GM18868 (cell line): ENCODE measurements at regions not wholly inside any gene's neighbourhood (a gene's known extent, or its start where the extent isn't known, plus 50 kb on each side); places are given as distances from the start of the nearest gene placed in this dataset.
"Not testable (repeated sequence)": the region's sequence is repeated elsewhere in the genome, so short reads cannot be mapped to it uniquely, and the experiment has no call there.

Source experiments
- ATAC-seq: cut with Tn5 transposase; IDR thresholded peaks from one replicate; pipeline ENCODE4 v1.9.1; 2021; ENCODE audit warnings: mild to moderate bottlenecking, moderate library complexity; ENCODE audit not compliant: unreplicated experiment

DNA sequence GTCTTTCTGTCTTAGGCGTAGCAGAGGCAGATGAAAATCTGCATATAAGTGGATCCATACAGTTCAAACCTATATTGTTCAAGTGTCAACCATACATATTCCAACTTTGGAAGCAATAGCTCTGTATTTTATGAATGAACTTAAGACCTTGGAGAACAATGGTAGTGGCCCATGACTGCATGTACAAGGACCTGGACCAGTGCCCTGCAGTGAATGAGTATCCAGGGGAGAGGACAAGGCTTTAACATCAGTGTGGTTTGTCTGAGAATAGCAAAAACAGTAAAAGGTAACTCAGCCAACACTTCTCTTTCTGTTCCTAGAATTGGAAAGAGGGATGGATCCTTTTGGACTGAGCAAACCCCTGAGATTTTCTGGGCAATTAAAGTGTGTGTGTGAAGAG lies 230.8 kb upstream of the LINC00305 start:
- peak; percentile 12 for ATAC-seq

DNA sequence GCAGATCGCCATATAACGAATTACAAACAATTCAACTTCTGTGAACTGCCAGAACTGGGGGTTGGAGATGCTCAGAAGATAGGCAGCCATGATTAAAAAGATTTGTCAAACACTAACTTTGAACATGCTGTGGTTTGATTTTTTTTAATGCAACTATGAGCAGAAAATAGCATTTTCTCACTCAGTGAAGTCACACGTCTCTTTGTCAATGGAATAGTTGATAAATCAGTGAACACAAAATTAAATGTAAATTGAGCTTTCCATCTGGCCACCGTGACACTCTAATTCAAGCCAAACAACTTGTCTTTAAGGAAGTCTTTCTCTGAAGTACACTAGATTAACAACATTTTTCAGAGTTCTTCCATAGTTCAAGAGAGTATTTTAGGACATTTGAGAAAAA lies 228.6 kb upstream of the LINC00305 start:
- ATAC-seq = no peak

DNA sequence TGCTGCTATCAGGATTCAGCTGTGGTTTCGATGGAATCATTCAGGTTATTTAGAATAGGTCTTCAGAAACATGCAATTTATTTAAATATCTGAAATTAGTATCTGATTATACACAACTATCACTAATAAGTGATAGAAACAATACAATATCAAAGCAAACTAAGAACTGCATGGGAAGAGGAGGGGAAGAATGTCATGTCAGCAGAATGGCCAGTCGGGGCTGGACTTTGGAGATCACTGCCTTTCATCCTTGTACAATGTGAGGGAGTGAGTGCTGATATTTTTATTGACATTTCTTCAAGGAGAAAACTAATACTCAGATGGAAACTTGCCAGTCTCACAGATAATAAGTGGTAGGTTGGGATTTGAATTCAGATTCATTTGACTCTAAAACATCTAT lies 224.0 kb upstream of the LINC00305 start:
- no peak for ATAC-seq

DNA sequence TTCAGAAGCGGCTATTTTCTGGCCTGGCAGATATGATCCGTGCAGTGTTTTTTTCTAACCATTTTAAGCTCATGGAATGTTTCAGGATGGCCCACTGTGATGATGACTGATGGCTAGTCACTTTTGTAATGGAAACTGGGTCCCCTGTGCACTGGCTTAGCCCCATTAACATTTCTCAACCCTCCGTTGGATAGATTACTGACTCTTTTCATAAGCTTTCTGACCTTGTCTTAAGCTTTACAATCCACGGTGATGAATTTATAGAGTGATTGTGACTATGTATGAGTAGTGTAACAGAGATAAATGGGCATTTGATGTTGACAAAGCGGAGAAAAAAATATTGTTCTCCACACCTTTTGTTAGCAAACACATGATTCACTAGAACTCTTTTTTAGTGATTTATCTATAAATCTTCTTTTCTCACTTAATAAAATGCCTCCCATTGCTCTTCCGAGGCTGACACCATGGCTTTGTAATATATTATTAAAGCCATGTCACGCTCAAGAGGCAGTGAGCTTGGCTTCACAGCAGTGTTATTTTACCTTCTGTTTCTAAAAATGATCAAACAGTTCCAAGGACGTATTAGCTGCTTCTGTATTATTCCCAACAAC lies 221.0 kb upstream of the LINC00305 start:
- ATAC-seq = not testable (repeated sequence)

DNA sequence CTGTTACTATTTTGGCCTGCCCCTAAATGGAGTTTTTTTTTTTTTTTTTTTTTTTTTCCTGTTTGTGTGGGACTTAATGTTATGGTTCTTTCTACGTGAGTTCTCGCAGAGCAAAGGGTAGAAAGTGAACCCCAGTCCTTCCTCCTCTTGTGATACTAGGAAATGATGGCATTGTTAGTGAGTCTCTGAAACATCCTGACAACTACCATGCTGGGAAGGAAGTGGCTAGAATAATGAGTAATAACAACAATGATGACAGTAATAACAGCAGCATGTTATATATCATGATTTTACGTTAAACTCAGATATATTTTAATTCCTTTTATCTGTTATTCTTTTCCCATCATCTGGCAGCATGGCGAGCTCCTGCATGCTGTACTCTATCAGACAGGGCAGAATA lies 216.2 kb upstream of the LINC00305 start:
- no peak for ATAC-seq

DNA sequence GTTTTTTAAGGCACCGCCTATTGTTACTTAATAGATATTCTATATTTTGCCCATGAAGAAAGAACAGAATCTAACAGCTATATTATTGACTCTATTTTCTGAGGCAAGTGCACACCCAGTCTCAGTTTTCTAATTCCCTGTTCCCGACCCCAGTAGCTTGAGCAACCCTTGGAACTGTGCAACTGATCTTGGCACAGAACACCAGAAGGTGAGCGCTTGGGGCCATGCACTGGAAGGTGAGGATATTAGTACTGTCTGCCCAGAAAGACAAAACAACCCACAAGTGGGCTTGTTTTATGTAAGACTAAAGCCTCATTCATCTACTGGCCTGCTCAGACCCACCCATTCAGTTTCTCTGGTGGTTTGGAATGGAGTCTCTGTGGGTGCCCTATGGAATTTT lies 188.8 kb upstream of the LINC00305 start:
- ATAC-seq = no peak

DNA sequence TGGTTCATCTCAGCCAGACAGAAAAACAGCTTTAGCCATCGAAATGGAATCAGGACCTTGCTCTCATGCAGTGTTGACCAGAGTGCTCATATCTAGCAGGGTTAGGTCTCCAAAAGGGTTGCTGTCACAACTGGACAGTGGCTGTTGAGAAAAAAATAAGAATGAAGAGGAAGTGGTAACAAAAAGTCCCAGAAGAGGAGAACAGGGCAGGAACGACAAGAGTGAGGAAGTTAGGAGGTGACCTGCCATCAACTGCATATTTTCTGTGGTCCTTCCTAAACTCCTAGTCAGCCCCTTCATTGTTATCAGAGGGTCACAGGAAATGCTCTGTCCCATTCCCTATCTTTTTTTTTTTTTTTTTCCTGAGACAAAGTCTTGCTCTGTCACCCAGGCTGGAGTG lies 188.1 kb upstream of the LINC00305 start:
- no peak for ATAC-seq

DNA sequence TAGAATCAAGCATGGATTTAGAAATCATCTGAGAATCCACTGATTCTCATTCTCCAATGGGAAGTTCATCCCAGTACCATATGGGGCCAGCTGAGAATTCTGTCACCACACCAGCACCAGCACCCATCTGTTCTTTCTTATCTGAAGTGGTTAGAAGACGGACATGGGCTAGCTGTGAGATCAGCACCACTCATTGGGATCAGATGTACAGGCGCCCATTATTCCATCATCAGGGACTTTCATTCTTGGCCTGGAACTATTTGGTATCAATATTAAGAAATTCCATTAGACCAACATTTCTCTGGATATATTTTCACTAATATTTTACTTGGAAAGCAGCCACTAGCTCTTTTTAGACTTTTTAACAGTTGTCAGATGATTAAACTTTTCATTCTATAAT lies 185.9 kb upstream of the LINC00305 start:
- ATAC-seq = no peak

DNA sequence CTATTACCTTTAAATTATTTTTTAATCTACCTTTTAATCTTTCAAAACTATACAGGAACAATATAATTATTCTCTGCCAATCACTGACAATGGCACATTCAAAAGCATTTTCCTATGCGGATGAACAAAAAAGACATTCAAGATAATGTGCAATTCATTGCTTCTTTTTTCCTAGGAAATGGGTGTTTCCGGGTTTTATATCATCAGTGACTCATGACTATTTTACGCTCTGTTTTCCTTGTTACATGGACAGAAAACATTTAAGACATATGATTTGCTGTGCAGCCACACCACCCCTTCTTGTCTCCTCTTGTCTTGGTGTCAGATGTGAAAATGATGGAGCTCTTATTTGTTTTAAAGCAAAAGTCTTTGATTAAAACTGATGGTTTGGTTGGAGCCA lies 184.7 kb upstream of the LINC00305 start:
- ATAC-seq = no peak

DNA sequence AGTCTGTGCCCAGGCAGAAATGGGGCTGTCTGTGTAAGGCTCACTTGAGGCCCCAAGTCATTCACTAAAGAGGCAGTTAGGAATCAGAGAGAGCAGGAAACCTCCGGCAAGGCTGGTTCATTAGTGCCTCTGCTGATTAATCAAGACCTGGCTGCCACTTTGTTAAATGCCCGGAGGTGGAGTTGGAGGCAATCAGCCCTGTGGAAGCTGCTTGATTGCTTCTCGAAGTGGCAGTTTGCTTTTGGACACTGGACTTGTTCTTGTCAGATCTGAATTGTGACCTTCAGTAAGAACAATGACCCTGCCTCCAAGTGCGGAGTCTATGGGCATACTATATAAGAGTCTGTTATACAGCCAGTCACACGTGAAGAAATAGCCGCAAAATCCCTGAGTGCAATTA lies 183.9 kb upstream of the LINC00305 start:
- no peak for ATAC-seq

DNA sequence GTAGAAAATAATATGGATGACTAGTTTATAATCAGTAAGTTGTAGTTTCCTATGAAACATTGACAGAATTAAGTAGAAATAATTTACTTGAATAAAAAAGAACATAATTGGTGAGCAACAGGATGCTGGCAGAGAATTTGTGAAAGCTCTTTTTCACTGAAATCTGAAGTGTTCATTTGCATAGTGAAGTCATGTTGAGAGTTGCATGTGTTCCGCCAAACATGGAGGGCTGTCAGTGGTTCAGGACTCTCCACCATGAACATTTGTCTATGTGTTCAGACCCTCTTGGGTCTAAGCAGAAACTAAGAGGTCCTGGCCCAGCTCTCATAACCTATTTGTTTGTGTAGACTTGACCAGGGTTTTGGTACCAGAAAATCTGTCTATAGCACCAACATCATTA lies 182.5 kb upstream of the LINC00305 start:
- no peak for ATAC-seq

DNA sequence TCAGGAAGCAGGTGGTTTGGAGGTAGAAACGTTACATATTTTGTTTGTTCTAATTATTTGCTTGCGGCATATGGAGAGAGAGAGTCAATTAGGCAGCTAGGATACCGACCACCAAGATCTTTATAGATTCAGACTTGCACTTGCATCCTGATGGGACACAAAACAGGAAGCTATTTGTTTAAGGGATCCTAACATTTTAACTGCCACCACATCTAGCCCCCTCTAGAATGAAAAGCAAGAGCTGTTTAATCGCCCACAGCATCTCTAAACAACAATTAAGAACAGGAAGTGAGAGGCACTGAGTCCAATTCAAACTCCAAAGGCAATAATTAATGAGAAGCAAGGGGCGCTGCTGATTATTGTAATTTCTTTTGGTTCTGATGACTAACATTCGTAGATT lies 182.0 kb upstream of the LINC00305 start:
- no peak for ATAC-seq

DNA sequence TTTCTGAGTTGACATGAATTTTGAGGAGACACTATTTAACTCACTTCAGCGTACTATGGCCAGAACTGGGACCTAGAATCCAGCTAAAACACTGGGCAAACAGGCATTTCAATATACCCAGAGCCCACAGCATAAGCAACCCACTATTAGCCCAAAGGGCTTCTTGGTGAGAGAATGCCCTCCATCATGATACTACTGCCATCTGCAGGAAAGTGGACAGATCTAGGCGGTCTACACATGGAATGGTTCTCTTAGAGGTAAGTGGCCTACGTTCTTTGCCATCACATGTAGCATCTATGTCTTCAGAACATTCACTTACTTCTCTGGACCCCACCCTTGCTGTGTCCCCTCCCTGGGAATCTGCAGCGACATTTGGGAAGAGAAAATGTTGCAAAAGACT lies 181.3 kb upstream of the LINC00305 start:
- peak; percentile 37 for ATAC-seq

DNA sequence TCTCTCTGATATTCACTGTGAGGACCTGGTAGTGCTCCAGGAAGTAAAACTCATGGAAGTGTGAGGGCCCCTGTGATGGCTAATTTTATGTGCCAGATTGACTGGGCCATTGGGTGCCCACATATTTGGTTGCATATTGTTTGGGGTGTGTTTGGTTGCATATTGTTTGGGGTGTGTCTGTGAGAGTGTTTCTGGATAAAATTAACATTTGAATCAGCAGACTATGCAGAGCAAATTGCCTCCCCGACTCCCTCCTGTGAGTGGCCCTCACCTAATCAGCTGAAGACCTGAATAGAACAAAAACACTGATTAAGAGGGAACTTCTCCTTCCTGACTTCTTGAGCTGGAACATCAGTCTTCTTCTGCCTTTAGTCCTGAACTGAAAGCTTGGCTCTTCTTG lies 173.3 kb upstream of the LINC00305 start:
- no peak for ATAC-seq

DNA sequence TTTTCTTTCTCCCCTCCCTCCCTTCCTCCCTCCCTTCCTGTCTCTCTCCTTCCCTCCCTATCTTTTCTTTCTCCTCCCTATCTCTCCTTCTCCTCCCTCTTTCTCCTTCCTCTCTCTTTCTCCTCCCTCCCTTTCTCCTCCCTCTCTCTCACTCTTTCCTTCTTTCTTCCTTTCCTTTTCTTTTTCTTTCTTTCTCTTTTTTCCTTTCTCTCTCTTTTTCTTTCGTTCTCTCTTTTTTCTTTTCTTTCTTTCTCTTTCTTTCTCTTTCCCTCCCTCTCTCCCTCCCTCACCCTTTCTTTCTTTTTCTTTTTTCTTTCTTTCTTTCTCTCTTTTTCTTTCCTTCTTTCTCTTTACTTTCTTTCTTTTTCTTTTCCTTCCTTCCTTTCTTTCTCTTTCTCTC lies 169.7 kb upstream of the LINC00305 start:
- no peak for ATAC-seq

DNA sequence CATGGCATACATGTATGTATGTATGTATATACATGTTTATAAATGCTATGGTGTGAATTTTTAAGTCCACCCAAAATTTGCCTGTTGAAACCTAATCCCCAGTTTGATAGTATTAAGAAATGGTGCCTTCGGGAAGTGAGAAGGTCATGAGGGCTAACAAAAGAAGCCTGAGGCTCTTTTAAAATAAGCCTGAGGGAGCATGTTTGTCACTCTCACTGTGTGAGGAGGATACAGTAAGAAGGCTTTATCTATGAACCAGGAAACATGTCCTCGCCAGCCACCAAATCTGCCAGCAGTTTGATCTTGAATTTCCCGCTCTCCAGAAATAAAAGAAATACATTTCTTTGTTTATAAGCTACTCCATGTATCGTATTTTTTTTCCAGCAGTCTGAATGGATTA lies 163.0 kb upstream of the LINC00305 start:
- no peak for ATAC-seq

DNA sequence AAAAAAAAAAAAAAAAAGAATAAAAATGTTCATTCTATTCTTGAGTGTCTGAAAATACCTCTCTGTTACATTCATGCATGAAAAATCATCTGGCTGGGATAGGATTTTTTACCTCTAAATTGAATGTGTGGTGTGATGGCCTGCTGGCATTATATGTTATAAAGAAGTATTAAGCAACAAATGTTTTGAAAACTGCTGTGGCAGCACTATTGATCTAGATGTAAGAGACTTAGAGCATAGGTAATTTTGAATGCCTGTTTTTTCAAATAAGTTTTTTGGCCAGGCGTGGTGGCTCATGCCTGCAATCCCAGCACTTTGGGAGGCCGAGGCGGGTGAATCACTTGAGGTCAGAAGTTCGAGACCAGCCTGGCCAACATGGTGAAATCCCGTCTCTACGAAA lies 147.0 kb upstream of the LINC00305 start:
- ATAC-seq = no peak

DNA sequence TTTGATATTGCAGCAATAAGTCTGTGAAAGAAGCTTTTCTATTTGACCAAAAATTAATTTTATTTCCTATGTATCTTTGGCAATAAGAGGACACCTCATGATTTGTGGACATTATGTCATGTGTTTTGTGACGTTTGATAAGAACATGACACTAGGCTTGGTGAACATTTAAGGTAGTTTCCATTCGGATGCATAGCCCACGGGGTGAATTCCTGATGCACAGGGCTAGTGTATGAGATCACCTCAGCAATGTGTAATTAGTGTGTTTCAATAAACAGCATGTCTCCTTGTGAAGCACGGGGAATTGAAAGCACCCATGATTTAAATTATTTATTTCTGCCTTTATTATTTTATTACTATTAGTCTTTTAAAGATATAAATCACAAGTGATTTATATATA lies 146.1 kb upstream of the LINC00305 start:
- ATAC-seq = no peak

DNA sequence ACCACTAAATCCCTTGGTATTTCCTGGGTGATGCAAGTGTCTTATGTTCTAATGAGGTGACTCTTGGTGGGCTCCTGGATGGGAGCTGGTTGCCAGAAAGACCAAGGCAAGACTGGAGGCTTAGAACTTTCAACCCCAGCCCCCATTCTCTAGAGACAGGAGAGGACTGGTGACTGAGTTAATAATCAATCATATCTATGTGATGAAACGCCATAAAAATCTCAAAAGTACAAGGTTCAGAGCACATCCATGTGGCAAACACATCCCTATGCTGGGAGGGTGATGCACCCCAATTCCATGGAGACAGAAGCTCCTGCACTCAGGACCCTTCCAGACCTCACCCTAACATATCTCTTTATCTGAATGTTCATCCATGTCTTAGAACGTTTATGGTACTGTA lies 139.5 kb upstream of the LINC00305 start:
- ATAC-seq = no peak

DNA sequence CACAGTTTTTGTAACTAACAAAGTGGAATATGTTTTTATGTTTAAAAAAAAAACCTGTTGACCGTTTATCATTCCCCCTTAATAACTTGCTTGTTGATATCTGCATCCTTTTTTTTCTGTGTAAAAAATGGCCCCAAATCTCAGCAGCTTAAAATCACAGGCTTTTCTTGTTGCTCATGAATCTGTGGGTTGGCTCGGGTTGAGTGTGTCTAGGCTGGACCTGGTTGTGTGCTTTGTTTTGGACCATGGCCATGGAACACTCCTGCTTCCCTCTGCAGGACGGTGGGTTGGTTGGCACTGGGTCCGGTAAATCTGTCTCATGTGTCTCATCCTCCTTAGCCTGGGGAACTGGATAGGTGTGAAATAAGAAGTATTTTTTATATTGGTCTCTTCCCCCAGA lies 139.0 kb upstream of the LINC00305 start:
- ATAC-seq = no peak

DNA sequence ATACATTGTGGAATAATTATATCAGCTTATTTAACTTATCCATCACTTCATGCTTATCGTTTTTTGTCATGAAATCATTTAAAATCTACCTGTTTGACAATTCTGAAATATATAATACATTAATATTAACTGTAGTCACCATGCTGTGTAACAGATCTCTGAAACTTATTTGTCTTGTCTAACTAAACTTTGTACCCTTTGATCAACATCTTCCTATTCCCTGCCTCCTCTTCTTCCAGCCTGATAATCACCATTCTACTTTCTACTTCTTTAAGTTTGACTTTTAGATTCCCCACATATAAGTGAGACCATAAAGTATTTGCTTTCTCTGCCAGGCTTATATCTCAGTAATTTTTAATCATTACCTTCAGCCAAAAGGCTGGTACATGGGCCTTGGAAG lies 134.2 kb upstream of the LINC00305 start:
- ATAC-seq = no peak

DNA sequence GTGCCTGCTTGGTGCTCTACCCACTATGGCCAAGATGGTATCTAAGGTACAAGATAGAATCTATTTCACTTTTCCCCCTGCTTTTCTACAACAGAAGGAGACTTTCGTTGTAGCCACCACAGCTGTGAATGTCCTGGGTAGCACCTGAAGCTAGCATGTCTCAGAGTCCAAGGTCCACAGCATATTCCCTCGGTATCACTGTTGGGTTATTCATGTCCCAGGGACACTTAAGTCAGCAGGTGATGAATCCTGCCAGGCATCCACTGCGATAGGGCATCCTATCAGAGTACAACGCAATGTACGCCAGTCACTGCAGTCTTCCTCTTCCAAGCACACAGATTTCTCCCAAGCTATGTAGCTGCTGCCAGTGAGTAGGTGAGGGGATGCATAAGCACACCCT lies 129.1 kb upstream of the LINC00305 start:
- ATAC-seq = no peak

DNA sequence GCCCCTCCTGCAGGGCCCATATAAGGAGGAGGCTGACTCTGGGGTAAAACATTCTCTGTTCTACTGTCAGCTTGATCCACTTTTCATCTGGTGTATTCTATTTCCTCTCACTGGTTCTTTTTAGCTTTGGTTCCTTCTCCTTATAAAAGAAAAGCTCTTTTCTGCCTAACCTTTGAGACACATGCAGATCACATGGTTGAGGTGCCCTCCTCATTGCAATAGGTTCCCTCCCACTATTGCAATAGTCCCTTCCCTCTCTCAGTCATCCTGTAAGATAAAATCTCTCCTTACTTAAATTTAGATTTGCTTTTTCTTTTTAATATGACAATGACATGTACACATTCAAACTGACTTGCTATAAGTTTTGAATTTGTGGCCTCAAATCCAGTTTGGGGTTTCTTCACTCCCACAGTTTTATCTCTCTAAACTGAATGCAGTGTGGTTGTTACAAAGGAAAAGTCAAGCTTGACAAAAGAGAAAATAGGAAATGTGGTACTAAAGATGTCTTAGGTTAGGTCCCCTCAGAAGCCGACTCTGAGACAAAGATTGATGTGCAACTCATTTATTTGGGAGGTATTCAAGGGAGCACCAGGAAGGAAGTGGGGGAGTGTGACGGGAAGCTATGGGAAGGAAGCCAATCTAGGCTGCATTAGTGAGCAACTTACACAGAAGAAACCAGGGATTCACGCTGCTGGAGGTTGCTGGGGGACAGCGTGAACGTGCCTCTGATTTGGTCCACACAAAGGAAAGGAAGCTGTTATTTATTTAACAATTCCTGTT lies 127.6 kb upstream of the LINC00305 start:
- no peak for ATAC-seq
